Astrocyte of the cerebellum (primary cell): ENCODE measurements at regions not wholly inside any gene's neighbourhood (a gene's known extent, or its start where the extent isn't known, plus 50 kb on each side); places are given as distances from the start of the nearest gene placed in this dataset.

Experiments used
- DNase-seq: peaks from one replicate; pipeline ENCODE4 v3.0.0-alpha.2; 2011; ENCODE audit warnings: low read depth
- H3K4me3 ChIP-seq: 2 replicates; pipeline ENCODE4 v1.5.1; 2011; ENCODE audit warnings: mild to moderate bottlenecking, low read depth, low read length, moderate library complexity
- in situ Hi-C: cut with HindIII; loops from 2 replicates; pipeline ENCODE4 v1.10.0; 2017; ENCODE audit warnings: low sequenced_read_pairs
- TF ChIP-seq, protein P1 (sequence below): IDR thresholded peaks from 2 replicates; pipeline ENCODE4 v1.5.1; 2012; ENCODE audit warnings: low read length, low read depth, moderate library complexity, mild to moderate bottlenecking; ENCODE audit errors: missing control alignments

DNA sequence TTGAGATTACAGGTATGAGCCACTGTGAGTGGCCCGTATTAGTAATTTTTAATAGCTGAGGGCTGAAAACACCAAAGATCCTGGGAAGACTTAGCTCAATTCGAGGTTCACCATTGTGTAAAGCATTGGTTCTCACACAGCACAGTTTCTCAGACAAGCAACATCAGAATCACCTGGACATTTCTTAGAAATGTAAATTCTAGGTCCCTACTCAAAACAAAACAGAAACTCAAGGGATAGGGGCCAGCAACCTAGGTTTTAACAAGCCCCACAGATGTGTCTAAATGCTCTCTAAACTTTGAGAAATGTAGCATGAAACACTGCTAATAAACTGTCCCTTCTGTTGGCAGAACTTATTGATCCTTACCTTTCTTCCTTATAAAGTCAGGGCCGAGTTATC lies 681.2 kb downstream of the RNF144A start:
- DNase-seq = no peak
- in situ Hi-C loops = no loop called here
- no peak overlapping the region for H3K4me3 ChIP-seq
- TF ChIP-seq, protein P1, sequence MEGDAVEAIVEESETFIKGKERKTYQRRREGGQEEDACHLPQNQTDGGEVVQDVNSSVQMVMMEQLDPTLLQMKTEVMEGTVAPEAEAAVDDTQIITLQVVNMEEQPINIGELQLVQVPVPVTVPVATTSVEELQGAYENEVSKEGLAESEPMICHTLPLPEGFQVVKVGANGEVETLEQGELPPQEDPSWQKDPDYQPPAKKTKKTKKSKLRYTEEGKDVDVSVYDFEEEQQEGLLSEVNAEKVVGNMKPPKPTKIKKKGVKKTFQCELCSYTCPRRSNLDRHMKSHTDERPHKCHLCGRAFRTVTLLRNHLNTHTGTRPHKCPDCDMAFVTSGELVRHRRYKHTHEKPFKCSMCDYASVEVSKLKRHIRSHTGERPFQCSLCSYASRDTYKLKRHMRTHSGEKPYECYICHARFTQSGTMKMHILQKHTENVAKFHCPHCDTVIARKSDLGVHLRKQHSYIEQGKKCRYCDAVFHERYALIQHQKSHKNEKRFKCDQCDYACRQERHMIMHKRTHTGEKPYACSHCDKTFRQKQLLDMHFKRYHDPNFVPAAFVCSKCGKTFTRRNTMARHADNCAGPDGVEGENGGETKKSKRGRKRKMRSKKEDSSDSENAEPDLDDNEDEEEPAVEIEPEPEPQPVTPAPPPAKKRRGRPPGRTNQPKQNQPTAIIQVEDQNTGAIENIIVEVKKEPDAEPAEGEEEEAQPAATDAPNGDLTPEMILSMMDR = no peak

DNA sequence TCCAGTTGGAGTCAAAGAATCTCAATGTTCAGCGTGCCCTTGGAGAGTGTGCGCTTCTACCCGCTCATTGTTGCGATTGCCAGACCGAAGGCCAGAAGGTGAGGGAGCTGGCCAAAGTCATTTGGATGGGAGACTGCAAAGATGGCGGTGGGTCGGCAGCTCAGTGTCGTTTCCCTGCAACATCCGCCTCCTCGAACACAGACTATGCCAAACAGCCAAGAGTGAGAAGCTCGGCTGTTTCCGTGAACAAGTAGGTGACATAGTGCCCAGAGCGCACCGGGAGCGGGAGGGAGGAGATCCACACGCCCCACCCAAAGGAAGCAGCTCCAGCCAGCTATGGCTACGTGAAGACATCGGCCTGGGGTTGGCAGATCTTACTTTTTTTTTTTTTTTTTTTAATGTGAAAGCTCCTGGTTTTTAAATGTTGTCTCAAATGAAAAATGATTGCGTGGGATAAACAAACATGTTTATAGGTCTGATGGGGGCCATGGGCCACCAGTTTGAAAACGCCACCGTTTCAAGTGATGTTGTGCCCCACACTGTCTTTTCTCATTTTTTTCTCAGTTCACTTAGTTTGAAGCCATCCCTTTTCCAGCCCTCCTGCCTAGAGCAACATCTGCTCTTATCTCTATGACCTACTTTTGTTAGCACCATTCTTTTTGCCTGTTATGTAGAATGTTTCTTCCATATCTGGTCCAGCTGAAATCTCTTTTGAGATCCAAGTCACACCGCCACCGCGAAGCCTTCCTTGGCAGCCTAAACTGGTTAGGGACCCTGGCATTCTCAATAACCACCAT lies 682.4 kb downstream of the RNF144A start:
- H3K4me3 ChIP-seq = no peak overlapping the region
- TF ChIP-seq, protein P1 = no peak
- in situ Hi-C loops = no loop called here
- no peak for DNase-seq

DNA sequence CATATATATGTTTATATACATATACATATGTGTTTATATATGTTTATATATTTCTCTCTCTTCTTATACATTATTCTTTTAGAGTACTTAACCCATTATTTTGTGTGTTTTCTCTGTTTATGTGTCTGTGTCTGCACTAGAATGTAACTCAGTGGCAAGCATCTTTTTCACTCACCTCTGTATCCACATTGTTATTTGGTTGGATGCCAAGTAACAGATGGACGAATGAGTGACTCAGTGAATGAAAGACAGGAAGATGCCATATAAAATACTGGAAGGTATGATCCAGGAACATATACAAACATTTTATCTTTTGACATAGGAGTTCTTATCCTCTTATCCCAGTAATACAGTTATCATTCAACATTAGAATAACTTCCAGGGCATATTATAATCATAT lies 684.8 kb downstream of the RNF144A start:
- TF ChIP-seq, protein P1 = no peak
- in situ Hi-C loops = no loop called here
- H3K4me3 ChIP-seq = no peak overlapping the region
- no peak for DNase-seq

DNA sequence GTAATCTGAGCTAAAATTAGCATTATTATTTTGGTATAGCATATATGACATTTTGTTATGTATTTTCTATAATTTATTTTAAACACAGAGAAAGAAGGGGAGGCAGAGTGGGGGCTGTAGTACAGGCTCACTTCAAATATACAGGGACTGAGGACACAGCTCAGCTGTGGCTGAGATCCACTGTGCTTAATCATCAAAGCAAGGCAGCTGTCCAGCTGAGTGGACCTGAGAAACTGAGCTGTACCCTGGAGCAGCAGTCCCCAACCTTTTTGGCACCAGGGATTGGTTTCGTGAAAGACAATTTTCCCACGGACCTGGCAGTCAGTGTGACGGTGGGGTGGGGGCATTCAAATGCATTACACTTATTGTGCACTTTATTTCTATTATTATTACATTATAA lies 687.2 kb downstream of the RNF144A start:
- no peak for DNase-seq
- TF ChIP-seq, protein P1 = no peak
- H3K4me3 ChIP-seq = no peak overlapping the region
- in situ Hi-C loops = no loop called here

DNA sequence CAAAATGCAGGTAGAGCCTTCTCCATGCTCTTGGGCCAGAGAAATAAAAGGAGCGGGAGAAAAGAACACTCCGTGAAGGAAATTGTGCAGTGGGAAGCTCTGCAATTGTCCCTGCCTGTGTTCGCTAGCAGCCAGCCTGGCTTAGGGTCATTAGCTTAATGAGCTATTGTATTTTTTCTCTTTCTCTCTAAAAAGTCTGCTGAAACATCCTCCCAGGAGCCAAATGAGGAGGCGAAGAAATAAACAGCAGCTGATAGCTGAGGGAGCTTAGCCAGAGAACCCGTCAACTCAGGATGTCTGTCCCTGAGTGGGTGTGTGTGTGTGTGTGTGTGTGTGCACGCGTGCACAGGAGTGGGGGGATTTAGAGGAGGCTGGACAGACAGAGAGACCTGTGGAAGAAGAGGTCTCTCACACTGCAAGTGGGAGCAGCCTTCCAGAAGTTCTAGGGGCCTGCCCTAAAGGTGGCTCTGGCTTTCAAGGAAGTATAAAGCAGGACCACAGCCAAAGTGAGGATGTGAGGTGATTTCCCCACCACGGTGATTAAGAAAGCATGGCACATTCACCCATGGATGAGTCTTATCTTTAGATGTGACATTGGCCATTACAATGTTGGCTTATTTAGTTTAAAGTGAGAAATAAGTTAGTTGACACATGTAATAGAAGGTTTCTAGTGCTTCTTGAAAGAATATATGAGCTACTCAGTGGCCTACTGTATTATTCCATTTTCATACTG lies 690.4 kb downstream of the RNF144A start:
- no peak for DNase-seq
- TF ChIP-seq, protein P1 = no peak
- no peak overlapping the region for H3K4me3 ChIP-seq
- in situ Hi-C loops = no loop called here

DNA sequence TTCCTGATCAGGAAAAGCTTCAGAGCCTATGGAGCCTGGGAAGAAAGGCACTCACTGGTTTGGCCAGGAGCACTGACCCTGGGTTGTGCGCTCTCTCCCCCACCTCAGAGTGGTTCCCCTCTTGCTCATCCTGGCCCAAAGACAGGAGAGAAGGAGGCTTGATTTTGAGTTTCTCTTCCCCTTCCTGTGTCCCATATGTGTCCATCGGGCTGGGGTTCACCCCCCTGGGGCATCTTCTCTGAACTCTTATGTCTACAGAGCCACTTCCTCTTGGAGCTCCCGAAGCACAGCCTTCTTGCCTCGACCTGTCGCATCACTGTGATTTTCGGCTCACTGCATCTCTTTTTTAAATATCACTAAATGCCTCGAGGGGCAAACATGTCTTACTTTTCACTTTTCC lies 692.3 kb downstream of the RNF144A start:
- TF ChIP-seq, protein P1 = no peak

More for the DNA sequence above, 692.3 kb downstream of the RNF144A start:
- in situ Hi-C loops = no loop called here
- H3K4me3 ChIP-seq = no peak overlapping the region
- DNase-seq = no peak
